Hepatocyte (in vitro differentiated cells): ENCODE measurements at regions not wholly inside any gene's neighbourhood (a gene's known extent, or its start where the extent isn't known, plus 50 kb on each side); places are given as distances from the start of the nearest gene placed in this dataset.
"Not testable (repeated sequence)": the region's sequence is repeated elsewhere in the genome, so short reads cannot be mapped to it uniquely, and the experiment has no call there.

Source experiments
- EZH2 ChIP-seq: fragments of 200-600 bp; sonication (generic); IDR thresholded peaks from 2 replicates; pipeline ENCODE4 v1.6.1; 2016; ENCODE audit warnings: antibody characterized with exemption, mild to moderate bottlenecking, borderline replicate concordance
- TF ChIP-seq, protein P1 (sequence below): fragments of 200-600 bp; sonication (generic); IDR thresholded peaks from 2 replicates; pipeline ENCODE4 v1.5.1; 2016; ENCODE audit warnings: antibody characterized with exemption, mild to moderate bottlenecking; ENCODE audit not compliant: poor library complexity

DNA sequence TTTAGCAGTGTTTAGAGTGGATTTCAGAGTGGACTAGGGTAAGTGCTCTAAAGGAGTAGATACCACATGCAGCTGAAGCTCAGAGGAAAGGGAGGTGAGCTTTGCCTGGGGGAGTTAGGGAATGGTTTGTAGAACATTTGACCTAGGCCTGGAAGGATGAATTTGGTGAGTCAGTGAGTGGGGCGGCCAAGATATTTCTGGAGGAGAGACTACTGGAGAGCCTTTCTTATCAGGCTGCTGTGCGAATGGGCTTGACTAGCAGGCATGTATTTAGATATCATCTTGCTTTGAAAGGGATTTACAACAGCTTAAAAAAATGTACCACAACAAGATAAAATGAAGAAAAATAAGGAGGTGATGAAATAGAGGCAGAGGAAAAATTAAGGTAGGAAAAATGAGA, 77.8 kb upstream of the ROPN1 start:
- TF ChIP-seq, protein P1, sequence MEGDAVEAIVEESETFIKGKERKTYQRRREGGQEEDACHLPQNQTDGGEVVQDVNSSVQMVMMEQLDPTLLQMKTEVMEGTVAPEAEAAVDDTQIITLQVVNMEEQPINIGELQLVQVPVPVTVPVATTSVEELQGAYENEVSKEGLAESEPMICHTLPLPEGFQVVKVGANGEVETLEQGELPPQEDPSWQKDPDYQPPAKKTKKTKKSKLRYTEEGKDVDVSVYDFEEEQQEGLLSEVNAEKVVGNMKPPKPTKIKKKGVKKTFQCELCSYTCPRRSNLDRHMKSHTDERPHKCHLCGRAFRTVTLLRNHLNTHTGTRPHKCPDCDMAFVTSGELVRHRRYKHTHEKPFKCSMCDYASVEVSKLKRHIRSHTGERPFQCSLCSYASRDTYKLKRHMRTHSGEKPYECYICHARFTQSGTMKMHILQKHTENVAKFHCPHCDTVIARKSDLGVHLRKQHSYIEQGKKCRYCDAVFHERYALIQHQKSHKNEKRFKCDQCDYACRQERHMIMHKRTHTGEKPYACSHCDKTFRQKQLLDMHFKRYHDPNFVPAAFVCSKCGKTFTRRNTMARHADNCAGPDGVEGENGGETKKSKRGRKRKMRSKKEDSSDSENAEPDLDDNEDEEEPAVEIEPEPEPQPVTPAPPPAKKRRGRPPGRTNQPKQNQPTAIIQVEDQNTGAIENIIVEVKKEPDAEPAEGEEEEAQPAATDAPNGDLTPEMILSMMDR, result not testable (repeated sequence)
- not testable (repeated sequence) for TF ChIP-seq EZH2
